WERI-Rb-1 (cell line): ENCODE measurements at regions not wholly inside any gene's neighbourhood (a gene's known extent, or its start where the extent isn't known, plus 50 kb on each side); places are given as distances from the start of the nearest gene placed in this dataset.

Experiments used
- DNase-seq: peaks from one replicate; pipeline ENCODE4 v3.0.0-alpha.2; 2020
- H3K27ac ChIP-seq: fragments of 250-450 bp; sonication (Bioruptor Pico); 2 replicates; pipeline ENCODE4 v1.5.1; 2020; ENCODE audit warnings: mild to moderate bottlenecking, moderate library complexity
- H3K27me3 ChIP-seq: fragments of 250-450 bp; sonication (Bioruptor Pico); 2 replicates; pipeline ENCODE4 v1.5.1; 2021; ENCODE audit warnings: mild to moderate bottlenecking, low read depth, moderate library complexity; ENCODE audit not compliant: insufficient read depth, severe bottlenecking
- H3K36me3 ChIP-seq: fragments of 250-450 bp; sonication (Bioruptor Pico); 2 replicates; pipeline ENCODE4 v1.5.1; 2020; ENCODE audit warnings: mild to moderate bottlenecking, moderate library complexity
- H3K4me3 ChIP-seq: 2 replicates; pipeline ENCODE4 v1.5.1; 2011; ENCODE audit warnings: low read depth, mild to moderate bottlenecking, control low read depth, low read length
- H3K9me3 ChIP-seq: fragments of 250-450 bp; sonication (Bioruptor Pico); 2 replicates; pipeline ENCODE4 v1.5.1; 2021; ENCODE audit warnings: mild to moderate bottlenecking, moderate library complexity; ENCODE audit not compliant: severe bottlenecking
- CTCF ChIP-seq: IDR thresholded peaks from 2 replicates; pipeline ENCODE4 v1.5.1; 2011; ENCODE audit warnings: low read depth, mild to moderate bottlenecking, control low read depth, inconsistent platforms, low read length

- Histone ChIP-seq H3K36me3 (no peaks in the 10 kb centered on the region), H3K27me3 (no peaks in the 10 kb centered on the region), H3K27ac (no peak overlapping the region), H3K4me3 (no peak overlapping the region), H3K9me3 (no peaks in the 10 kb centered on the region)
- no peak for DNase-seq
- TF ChIP-seq CTCF, result no peak
Measured at GRCh38 chr13:73667756-73668155, 466.4 kb downstream of the KLF12 start.

- Histone ChIP-seq H3K27me3 (no peaks in the 10 kb centered on the region), H3K4me3 (no peak overlapping the region), H3K9me3 (no peaks in the 10 kb centered on the region), H3K36me3 (no peaks in the 10 kb centered on the region), H3K27ac (no peak overlapping the region)
- TF ChIP-seq CTCF, result no peak
- no peak for DNase-seq
Measured at GRCh38 chr13:73665261-73665660, 468.9 kb downstream of the KLF12 start.

- no peak for DNase-seq
- H3K4me3 ChIP-seq, result no peak overlapping the region
- no peak for TF ChIP-seq CTCF
- H3K9me3 ChIP-seq, result no peaks in the 10 kb centered on the region
- H3K27me3 ChIP-seq, result no peaks in the 10 kb centered on the region
- H3K36me3 ChIP-seq, result no peaks in the 10 kb centered on the region
- H3K27ac ChIP-seq, result no peak overlapping the region
Measured at GRCh38 chr13:73664851-73665250, 469.4 kb downstream of the KLF12 start.

- Histone ChIP-seq H3K27ac (no peak overlapping the region), H3K4me3 (no peak overlapping the region), H3K9me3 (no peaks in the 10 kb centered on the region), H3K27me3 (no peaks in the 10 kb centered on the region), H3K36me3 (no peaks in the 10 kb centered on the region)
- DNase-seq, result no peak
- TF ChIP-seq CTCF, result no peak
Measured at GRCh38 chr13:73662833-73663232, 471.4 kb downstream of the KLF12 start.

GRCh38 chr13:73661687-73662425 lies 472.3 kb downstream of the KLF12 start:
- Histone ChIP-seq H3K4me3 (no peak overlapping the region), H3K27ac (no peak overlapping the region), H3K36me3 (no peaks in the 10 kb centered on the region), H3K27me3 (no peaks in the 10 kb centered on the region), H3K9me3 (no peaks in the 10 kb centered on the region)
- no peak for DNase-seq
- TF ChIP-seq CTCF, result no peak

GRCh38 chr13:73661066-73661465 lies 473.1 kb downstream of the KLF12 start:
- DNase-seq, result no peak
- H3K27ac ChIP-seq, result no peak overlapping the region
- TF ChIP-seq CTCF, result no peak
- no peak overlapping the region for H3K4me3 ChIP-seq
- no peaks in the 10 kb centered on the region for H3K27me3 ChIP-seq
- no peaks in the 10 kb centered on the region for H3K9me3 ChIP-seq
- H3K36me3 ChIP-seq, result no peaks in the 10 kb centered on the region
